ENCODE measurements at regions not wholly inside any gene's neighbourhood (a gene's known extent, or its start where the extent isn't known, plus 50 kb on each side); places are given as distances from the start of the nearest gene placed in this dataset.
"Not testable (repeated sequence)": the region's sequence is repeated elsewhere in the genome, so short reads cannot be mapped to it uniquely, and the experiment has no call there.

GRCh38 chr4:170476351-170476750 is 386.6 kb upstream of the AADAT start:
- no peak for TF ChIP-seq CTCF (IDR thresholded peaks at IDR 0.05; ENCODE audit: low read depth, low read length)
- H3K36me3 ChIP-seq = no peaks in the 10 kb centered on the region
- DNase-seq = no peak
- no peaks in the 10 kb centered on the region for H3K9me3 ChIP-seq
- H3K4me1 ChIP-seq = no peaks in the 10 kb centered on the region
- no peaks in the 10 kb centered on the region for H3K27me3 ChIP-seq
- no peak overlapping the region for H3K4me3 ChIP-seq (ENCODE audit: low read depth, low read length)

DNA sequence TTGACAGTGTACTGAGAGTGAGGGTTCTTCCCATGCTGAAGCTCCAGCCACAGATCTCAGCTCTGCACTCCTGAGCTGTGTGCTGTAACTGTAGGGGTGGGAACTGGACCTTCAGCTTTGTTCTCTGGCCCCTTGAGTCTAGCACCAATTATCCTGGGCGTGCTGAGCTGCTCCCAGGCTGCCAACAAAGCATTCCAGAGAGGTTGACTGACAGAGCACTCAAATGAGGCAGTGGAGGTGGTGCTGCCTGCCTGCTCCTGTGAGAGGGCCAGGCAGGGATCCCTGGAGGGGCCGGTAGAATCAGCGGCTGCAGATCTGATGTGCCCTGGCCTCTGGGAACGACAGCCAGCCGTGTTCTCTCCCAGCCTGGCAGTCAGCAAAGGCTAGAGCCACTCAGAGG is 375.7 kb upstream of the AADAT start:
- DNase-seq = no peak
- TF ChIP-seq CTCF (IDR thresholded peaks at IDR 0.05; ENCODE audit: low read depth, low read length) = no peak

GRCh38 chr4:170464614-170465197 is 374.9 kb upstream of the AADAT start:
- Histone ChIP-seq H3K36me3 (no peaks in the 10 kb centered on the region), H3K9me3 (no peaks in the 10 kb centered on the region), H3K27me3 (no peaks in the 10 kb centered on the region), H3K4me1 (no peaks in the 10 kb centered on the region), H3K4me3 (ENCODE audit: low read depth, low read length) (no peak overlapping the region)
- DNase-seq = no peak
- TF ChIP-seq CTCF (IDR thresholded peaks at IDR 0.05; ENCODE audit: low read depth, low read length) = no peak

More for the DNA sequence above, 375.7 kb upstream of the AADAT start:
- H3K4me3 ChIP-seq (ENCODE audit: low read depth, low read length) = no peak overlapping the region
- H3K36me3 ChIP-seq = no peaks in the 10 kb centered on the region
- no peaks in the 10 kb centered on the region for H3K9me3 ChIP-seq
- no peaks in the 10 kb centered on the region for H3K4me1 ChIP-seq
- H3K27me3 ChIP-seq = no peaks in the 10 kb centered on the region

DNA sequence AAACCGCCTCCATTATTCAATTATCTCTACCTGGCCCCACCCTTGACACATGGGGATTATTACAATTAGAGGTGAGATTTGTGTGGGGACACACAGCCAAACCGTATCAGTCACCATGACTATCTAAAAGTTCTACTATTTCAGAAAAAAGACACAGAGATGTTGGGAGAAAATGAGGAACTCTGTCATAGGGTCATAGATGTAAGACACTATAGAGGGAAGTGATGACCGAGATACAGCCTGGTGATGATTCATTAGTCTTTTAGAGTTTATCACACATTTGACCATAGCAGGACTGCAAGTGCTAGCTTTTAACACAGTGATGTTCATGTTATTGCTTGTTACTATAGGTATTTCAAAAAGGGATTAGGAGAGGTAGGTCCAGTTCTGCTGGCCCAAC is 357.0 kb upstream of the AADAT start:
- H3K27me3 ChIP-seq = no peaks in the 10 kb centered on the region
- no peak for DNase-seq
- no peak for TF ChIP-seq CTCF (IDR thresholded peaks at IDR 0.05; ENCODE audit: low read depth, low read length)
- no peaks in the 10 kb centered on the region for H3K36me3 ChIP-seq
- no peaks in the 10 kb centered on the region for H3K4me1 ChIP-seq
- no peaks in the 10 kb centered on the region for H3K9me3 ChIP-seq
- H3K4me3 ChIP-seq (ENCODE audit: low read depth, low read length) = no peak overlapping the region

DNA sequence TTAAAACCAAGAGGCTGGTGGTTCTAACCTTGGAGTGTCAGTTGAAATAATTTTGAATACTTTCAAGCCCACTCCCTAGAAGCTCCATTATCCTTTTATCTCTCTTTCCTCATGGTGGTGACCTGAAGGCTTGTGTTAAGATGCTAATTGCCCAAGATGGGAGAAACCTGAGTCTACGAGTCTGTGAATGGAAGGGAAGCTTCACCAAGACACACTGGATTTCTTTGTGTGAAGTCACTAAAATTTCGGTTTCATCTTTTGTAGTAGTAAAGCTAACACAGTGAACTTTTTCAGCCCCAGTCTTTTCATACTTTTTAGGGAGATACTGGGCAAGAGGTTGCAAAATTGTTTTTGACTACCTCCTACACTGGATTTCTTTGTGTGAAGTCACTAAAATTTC is 351.4 kb upstream of the AADAT start:
- H3K36me3 ChIP-seq; H3K9me3 ChIP-seq; H3K4me1 ChIP-seq; H3K4me3 ChIP-seq (ENCODE audit: low read depth, low read length); H3K27me3 ChIP-seq; DNase-seq: not testable (repeated sequence)

GRCh38 chr4:170428929-170429328 is 339.2 kb upstream of the AADAT start:
- Histone ChIP-seq H3K36me3 (no peaks in the 10 kb centered on the region), H3K4me1 (no peaks in the 10 kb centered on the region), H3K9me3 (no peaks in the 10 kb centered on the region), H3K4me3 (ENCODE audit: low read depth, low read length) (no peak overlapping the region), H3K27me3 (no peaks in the 10 kb centered on the region)
- no peak for DNase-seq
- TF ChIP-seq CTCF (IDR thresholded peaks at IDR 0.05; ENCODE audit: low read depth, low read length) = no peak
